ENCODE measurements at regions not wholly inside any gene's neighbourhood (a gene's known extent, or its start where the extent isn't known, plus 50 kb on each side); places are given as distances from the start of the nearest gene placed in this dataset.

GRCh38 chr7:40935435-40935834 lies 767.5 kb downstream of the INHBA start:
- DNase-seq (ENCODE audit: low spot score): no peak

DNA sequence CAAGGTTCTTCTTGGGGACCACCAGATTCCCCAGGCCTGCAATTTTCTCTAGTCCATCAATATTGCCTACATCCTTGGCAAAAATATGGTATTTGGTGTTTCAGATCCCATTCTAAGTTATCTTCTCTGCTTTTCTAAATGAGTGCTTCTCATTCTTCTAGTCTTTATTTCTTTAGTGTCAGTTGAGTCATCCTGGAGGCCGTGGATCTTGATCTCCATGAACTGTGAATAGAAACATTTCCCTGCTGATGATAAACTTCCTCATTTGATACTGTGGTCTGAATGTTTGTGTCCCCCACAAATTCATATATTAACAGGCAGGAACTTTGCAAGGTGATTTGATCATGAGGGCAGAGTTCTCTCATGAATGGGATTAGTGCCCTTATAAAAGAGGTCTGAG lies 779.3 kb downstream of the INHBA start:
- DNase-seq (ENCODE audit: low spot score): no peak

DNA sequence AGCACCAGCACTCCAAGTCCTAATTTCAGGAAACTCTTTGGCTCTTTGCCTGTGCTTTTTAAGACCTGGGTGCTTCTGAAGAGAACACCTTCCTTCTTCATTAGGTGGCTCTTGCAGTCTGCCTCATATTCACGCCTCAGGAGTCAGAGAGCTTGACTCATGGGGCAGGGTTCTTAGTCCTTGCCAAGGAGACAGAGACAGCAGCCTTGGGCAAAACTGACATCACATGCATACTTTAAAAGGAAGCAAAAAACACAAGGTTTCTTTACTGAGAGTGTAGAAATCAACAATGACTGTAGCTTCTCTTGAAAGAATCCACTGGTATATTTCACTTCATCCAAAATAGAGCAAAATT lies 780.6 kb downstream of the INHBA start:
- DNase-seq (ENCODE audit: low spot score): no peak

GRCh38 chr7:40921589-40922315 lies 781.1 kb downstream of the INHBA start:
- DNase-seq (ENCODE audit: low spot score): no peak

- DNase-seq (ENCODE audit: low spot score): no peak
Observed at GRCh38 chr7:40918701-40919271, 784.0 kb downstream of the SUGCT start.

- DNase-seq (ENCODE audit: low spot score): no peak
Observed at GRCh38 chr7:40916813-40917212, 782.0 kb downstream of the SUGCT start.

DNA sequence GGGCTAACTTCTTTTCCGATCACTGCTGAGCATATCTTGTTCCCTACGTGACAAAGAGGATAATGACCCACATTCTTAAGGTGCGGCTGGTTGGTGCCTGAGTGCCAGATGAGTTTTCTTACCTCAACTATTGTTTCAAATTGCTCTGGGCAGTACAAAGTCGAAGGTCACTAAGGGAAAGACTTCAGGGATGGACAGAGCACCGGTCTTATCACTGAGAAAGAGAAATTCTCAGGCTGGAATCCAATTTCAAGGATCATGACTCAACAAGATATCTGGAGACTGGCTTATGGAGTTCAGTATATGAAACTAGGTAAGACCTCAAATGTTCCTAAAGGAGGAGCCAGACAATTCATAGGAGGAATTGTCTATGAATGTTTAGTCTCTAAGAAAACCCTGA lies 780.3 kb downstream of the SUGCT start:
- DNase-seq (ENCODE audit: low spot score): no peak

All from CD4-positive, alpha-beta T cell treated with Interleukin-15 for 4 hours (primary cell).